Heart left ventricle (tissue), 16 donors: ENCODE measurements at regions not wholly inside any gene's neighbourhood (a gene's known extent, or its start where the extent isn't known, plus 50 kb on each side); places are given as distances from the start of the nearest gene placed in this dataset.

Experiments
- ATAC-seq, 4 donors: fragments of 200-7000 bp; cut with Tn5 transposase; one replicate each; pipeline ENCODE4 v1.9.1; 2020 to 2022; ENCODE audit warnings: moderate library complexity in 4 of 4, mild to moderate bottlenecking in 3 of 4, moderate number of reproducible peaks in 1 of 4
- DNase-seq, 5 donors: peaks; one replicate each; pipeline ENCODE4 v3.0.0-alpha.2; 2020
- H3K27ac ChIP-seq, 12 donors: fragments of 200-600 bp; sonication (generic) in 4 of 12; one replicate each; pipeline versions ENCODE4 v1.5.0 to v1.8.0; 2016 to 2022; ENCODE audit warnings: mild to moderate bottlenecking in 2 of 12
- H3K27me3 ChIP-seq, 9 donors: fragments of 200-600 bp; sonication (generic) in 2 of 9; one replicate each; pipeline versions ENCODE4 v1.5.1 to v1.8.0; 2016 to 2022; ENCODE audit warnings: mild to moderate bottlenecking in 3 of 9
- H3K36me3 ChIP-seq, 9 donors: fragments of 200-600 bp; sonication (generic) in 2 of 9; one replicate each; pipeline versions ENCODE4 v1.5.0 to v1.8.0; 2018 to 2022; ENCODE audit warnings: mild to moderate bottlenecking in 2 of 9
- H3K4me1 ChIP-seq, 12 donors: fragments of 200-600 bp; sonication (generic) in 4 of 12; one replicate each; pipeline versions ENCODE4 v1.5.0 to v1.8.0; 2016 to 2022; ENCODE audit warnings: mild to moderate bottlenecking in 3 of 12
- H3K4me3 ChIP-seq, 12 donors: fragments of 200-600 bp; sonication (generic) in 4 of 12; one replicate each; pipeline versions ENCODE4 v1.5.0 to v1.8.0; 2017 to 2022; ENCODE audit warnings: mild to moderate bottlenecking in 9 of 12, moderate library complexity in 4 of 12
- H3K9me3 ChIP-seq, 12 donors: fragments of 200-600 bp; sonication (generic) in 4 of 12; one replicate each; pipeline versions ENCODE4 v1.5.0 to v1.8.0; 2016 to 2022; ENCODE audit warnings: mild to moderate bottlenecking in 1 of 12
- CTCF ChIP-seq, 12 donors: fragments of 200-600 bp; sonication (generic) in 4 of 12; IDR thresholded peaks; one replicate each; pipeline versions ENCODE4 v1.5.0 to v1.8.0; 2018 to 2022; ENCODE audit warnings: antibody characterized with exemption in 12 of 12, mild to moderate bottlenecking in 5 of 12
- POLR2A ChIP-seq, 2 donors: fragments of 450-650 bp; IDR thresholded peaks; one replicate each; pipeline ENCODE4 v1.6.1; 2017; ENCODE audit warnings: antibody characterized with exemption in 2 of 2, mild to moderate bottlenecking in 2 of 2, moderate library complexity in 2 of 2
- WGBS, 4 donors: extraction: QIAGEN DNeasy Blood & Tissue Kit in 2 of 4; methylation state at CpG; one replicate each; pipeline versions ENCODE4 v1.1.5 to v1.1.7; 2013 to 2018; 5-methylcytosine and 5-hydroxymethylcytosine counted together
- intact Hi-C, 10 donors: fragments of 100-400 bp; cut with DNase I; formaldehyde crosslinking; loops; one replicate each; pipeline versions ENCODE4 v1.11.1 to v1.14.2; 2022
- donor health status: ischemic (EF 13 %, LVEDD 7.1; RV severe dilation, severe dysfunction).
- donor health status: healthy with polysubstance abuse.
- donor health status: DM: no; HTN: yes; CAD: no.
- donor health status: DM: no; HTN: no; CAD: no.
- donor health status: ischemic (EF 25% LVEDD 6.9; RV normal size, moderate dysfunction).
- donor health status: ischemic (EF 25% LVEDD 5.7; RV mildly dilated, moderate dysfunction).
- donor health status: healthy.
- donor health status: DM: yes; HTN: yes; CAD: no.
- donor health status: ischemic (EF 35%, LVEDD 5.7; RV mildly dilated, moderate dysfunction).
- donor health status: nonischemic (EF 11% LVEDD 7.7; RV severe dilation, severe dysfunction).
- donor health status: DM: yes; HTN: yes; CAD: no.
- donor health status: PGD.
- donor health status: ischemic (EF 29% LVEDD 5.4; RV normal size, mild dysfunction).
- donor health status: nonischemic (EF 23%, LVEDD 6.1; RV moderate dilation, normal function).

GRCh38 chr3:188007897-188008296 is 146.1 kb upstream of the LPP start:
- peaks cover 0 to 10% (median 0%) of the 10 kb centered on the region in 12 donors for H3K9me3 ChIP-seq
- no peak overlapping the region for H3K4me3 ChIP-seq
- no peaks in the 10 kb centered on the region for H3K27me3 ChIP-seq
- ATAC-seq (peak in 2 of 4 donors; percentile 40 to 60), DNase-seq (no peak)
- TF ChIP-seq POLR2A (IDR thresholded peaks at IDR 0.05) (no peak), CTCF (IDR thresholded peaks at IDR 0.05) (no peak)
- intact Hi-C loops: no loop called here
- peaks cover 0 to 10% (median 0%) of the 10 kb centered on the region in 12 donors for H3K4me1 ChIP-seq
- WGBS, 4 donors: 88 to 90% (median 89%) methylated on average over 6 of the region's 6 CpGs
- H3K27ac ChIP-seq: no peak overlapping the region
- H3K36me3 ChIP-seq: no peaks in the 10 kb centered on the region

GRCh38 chr3:188008582-188009213 is 145.3 kb upstream of the LPP start:
- WGBS, 4 donors: 92 to 98% (median 95%) methylated on average over 3 of the region's 3 CpGs
- TF ChIP-seq POLR2A (IDR thresholded peaks at IDR 0.05) (no peak), CTCF (IDR thresholded peaks at IDR 0.05) (no peak)
- ATAC-seq (no peak), DNase-seq (no peak)
- H3K36me3 ChIP-seq: no peaks in the 10 kb centered on the region
- intact Hi-C loops: no loop called here
- no peak overlapping the region for H3K4me3 ChIP-seq
- no peak overlapping the region for H3K27ac ChIP-seq
- H3K27me3 ChIP-seq: no peaks in the 10 kb centered on the region
- peaks cover 0 to 10% (median 0%) of the 10 kb centered on the region in 12 donors for H3K4me1 ChIP-seq
- peaks cover 0 to 10% (median 0%) of the 10 kb centered on the region in 12 donors for H3K9me3 ChIP-seq

- ATAC-seq: no peak
- intact Hi-C loops: no loop called here
- no peak overlapping the region for H3K27ac ChIP-seq
- peaks cover 0 to 10% (median 0%) of the 10 kb centered on the region in 12 donors for H3K4me1 ChIP-seq
- H3K4me3 ChIP-seq: no peak overlapping the region
- no peak for DNase-seq
- TF ChIP-seq POLR2A (IDR thresholded peaks at IDR 0.05): no peak
- no peak for TF ChIP-seq CTCF (IDR thresholded peaks at IDR 0.05)
- peaks cover 0 to 10% (median 0%) of the 10 kb centered on the region in 12 donors for H3K9me3 ChIP-seq
- WGBS, 4 donors: 72 to 87% (median 78%) methylated on average over 8 of the region's 8 CpGs
- H3K27me3 ChIP-seq: no peaks in the 10 kb centered on the region
- no peaks in the 10 kb centered on the region for H3K36me3 ChIP-seq
Observed at GRCh38 chr3:188010478-188010877, 143.5 kb upstream of the LPP start.

- no peaks in the 10 kb centered on the region for H3K9me3 ChIP-seq
- H3K27me3 ChIP-seq: no peaks in the 10 kb centered on the region
- TF ChIP-seq POLR2A (IDR thresholded peaks at IDR 0.05) (no peak), CTCF (IDR thresholded peaks at IDR 0.05) (no peak)
- no peak overlapping the region for H3K4me3 ChIP-seq
- ATAC-seq (no peak), DNase-seq (no peak)
- H3K4me1 ChIP-seq: no peaks in the 10 kb centered on the region
- intact Hi-C loops: no loop called here
- no peaks in the 10 kb centered on the region for H3K36me3 ChIP-seq
- H3K27ac ChIP-seq: no peak overlapping the region
- WGBS, 4 donors: 70 to 79% (median 73%) methylated on average over 4 of the region's 4 CpGs
Observed at GRCh38 chr3:188019727-188020126, 134.2 kb upstream of the LPP start.
